GM23338 (cell line): ENCODE measurements at regions not wholly inside any gene's neighbourhood (a gene's known extent, or its start where the extent isn't known, plus 50 kb on each side); places are given as distances from the start of the nearest gene placed in this dataset.

Experiments
- ATAC-seq: fragments of 200-7000 bp; cut with Tn5 transposase; 3 replicates; pipeline ENCODE4 v1.9.1; 2020
- DNase-seq: peaks from one replicate; pipeline ENCODE4 v3.0.0-alpha.2; 2015; ENCODE audit warnings: low spot score
- H2AFZ ChIP-seq: fragments of 200-600 bp; sonication (generic); 2 replicates; pipeline ENCODE4 v1.8.0; 2016; ENCODE audit warnings: antibody characterized with exemption, mild to moderate bottlenecking, moderate library complexity
- H3F3A ChIP-seq: fragments of 200-600 bp; sonication (generic); replicated peaks from 2 replicates; pipeline ENCODE4 v1.8.0; 2017; ENCODE audit warnings: antibody characterized with exemption, mixed run types, low read depth
- H3K27ac ChIP-seq: fragments of 200-600 bp; sonication (generic); 2 replicates; pipeline ENCODE4 v1.6.1; 2016; ENCODE audit warnings: low read depth
- H3K27me3 ChIP-seq: fragments of 200-600 bp; sonication (generic); 2 replicates; pipeline ENCODE4 v1.8.0; 2016; ENCODE audit warnings: mild to moderate bottlenecking, mixed run types, moderate library complexity; ENCODE audit not compliant: insufficient read depth
- H3K36me3 ChIP-seq: fragments of 200-600 bp; sonication (generic); 2 replicates; pipeline ENCODE4 v1.8.0; 2016; ENCODE audit warnings: mild to moderate bottlenecking; ENCODE audit not compliant: insufficient read depth
- H3K4me1 ChIP-seq: fragments of 200-600 bp; sonication (generic); 2 replicates; pipeline ENCODE4 v1.8.0; 2016; ENCODE audit warnings: mild to moderate bottlenecking, moderate library complexity; ENCODE audit not compliant: insufficient read depth
- H3K4me2 ChIP-seq: fragments of 200-600 bp; sonication (generic); 2 replicates; pipeline ENCODE4 v1.7.1; 2017; ENCODE audit warnings: mixed run types
- H3K4me3 ChIP-seq: fragments of 200-600 bp; sonication (generic); 2 replicates; pipeline ENCODE4 v1.6.1; 2016; ENCODE audit warnings: mixed run types
- H3K79me2 ChIP-seq: fragments of 200-600 bp; sonication (generic); replicated peaks from 2 replicates; pipeline ENCODE4 v1.8.0; 2017; ENCODE audit warnings: mild to moderate bottlenecking; ENCODE audit not compliant: insufficient read depth
- H3K9me2 ChIP-seq: fragments of 200-600 bp; sonication (generic); 2 replicates; pipeline ENCODE4 v1.8.0; 2017; ENCODE audit not compliant: insufficient read depth
- H4K20me1 ChIP-seq: fragments of 200-600 bp; sonication (generic); replicated peaks from 2 replicates; pipeline ENCODE4 v1.8.0; 2017; ENCODE audit warnings: mild to moderate bottlenecking; ENCODE audit not compliant: insufficient read depth
- H3K27ac Mint-ChIP-seq: 2 replicates; pipeline ENCODE4 v1.8.0; 2020; ENCODE audit warnings: inconsistent platforms, mild to moderate bottlenecking, moderate library complexity, mixed read lengths
- H3K27me3 Mint-ChIP-seq: 3 replicates; pipeline ENCODE4 v1.8.0; 2022; ENCODE audit warnings: low read depth, mild to moderate bottlenecking, moderate library complexity, mixed read lengths, inconsistent platforms; ENCODE audit not compliant: insufficient read depth, poor library complexity
- H3K36me3 Mint-ChIP-seq: 3 replicates; pipeline ENCODE4 v1.8.0; 2021; ENCODE audit warnings: low read depth, mild to moderate bottlenecking, inconsistent platforms, moderate library complexity, mixed read lengths
- H3K4me1 Mint-ChIP-seq: 3 replicates; pipeline ENCODE4 v1.8.0; 2020; ENCODE audit warnings: mild to moderate bottlenecking, inconsistent platforms, mixed read lengths
- H3K4me3 Mint-ChIP-seq: 3 replicates; pipeline ENCODE4 v1.8.0; 2021; ENCODE audit warnings: moderate library complexity, mild to moderate bottlenecking, inconsistent platforms, mixed read lengths
- H3K9me3 Mint-ChIP-seq: 3 replicates; pipeline ENCODE4 v1.8.0; 2020; ENCODE audit warnings: moderate library complexity, mild to moderate bottlenecking, inconsistent platforms, mixed read lengths
- CREB1 ChIP-seq: fragments of 250-450 bp; sonication (Bioruptor Pico); IDR thresholded peaks from 2 replicates; pipeline ENCODE4 v1.5.0; 2020; ENCODE audit warnings: low read depth, mild to moderate bottlenecking, moderate library complexity
- EZH2 ChIP-seq: fragments of 200-600 bp; sonication (generic); IDR thresholded peaks from one replicate; pipeline ENCODE4 v1.8.0; 2017; ENCODE audit warnings: antibody characterized with exemption, mild to moderate bottlenecking, low read depth; ENCODE audit not compliant: unreplicated experiment
- POLR2AphosphoS5 ChIP-seq: IDR thresholded peaks from 2 replicates; pipeline ENCODE4 v1.6.1; 2016; ENCODE audit warnings: antibody characterized with exemption, low read depth
- ZNF114 ChIP-seq: fragments of 250-450 bp; sonication (Bioruptor Pico); IDR thresholded peaks from 2 replicates; pipeline ENCODE4 v1.5.0; 2020; ENCODE audit warnings: mild to moderate bottlenecking, moderate library complexity
- ZNF331 ChIP-seq: fragments of 250-450 bp; sonication (Bioruptor Pico); IDR thresholded peaks from 2 replicates; pipeline ENCODE4 v1.5.0; 2020; ENCODE audit warnings: low read depth, mild to moderate bottlenecking, moderate library complexity
- ZNF462 ChIP-seq: fragments of 250-450 bp; sonication (Bioruptor Pico); IDR thresholded peaks from 2 replicates; pipeline ENCODE4 v1.5.0; 2020; ENCODE audit warnings: mild to moderate bottlenecking, moderate library complexity
- TF ChIP-seq, protein P1 (sequence below), 2 experiments: fragments of 200-600 bp in 1 of 2; sonication (generic) in 1 of 2; conservative IDR thresholded peaks; 2 replicates each; pipeline versions ENCODE4 v1.5.1 to v1.6.1; 2016 to 2017; ENCODE audit warnings: antibody characterized with exemption in 2 of 2, low read depth in 2 of 2, mild to moderate bottlenecking in 2 of 2, moderate library complexity in 1 of 2

GRCh38 chr6:94177429-94177828, 758.1 kb upstream of the EPHA7 start:
- Mint-ChIP-seq H3K27ac (no peak overlapping the region), H3K36me3 (no peaks in the 10 kb centered on the region), H3K4me3 (no peak overlapping the region), H3K9me3 (no peaks in the 10 kb centered on the region), H3K27me3 (no peaks in the 10 kb centered on the region), H3K4me1 (peaks cover 10% of the 10 kb centered on the region)
- Histone ChIP-seq H4K20me1 (no peaks in the 10 kb centered on the region), H3K36me3 (no peaks in the 10 kb centered on the region), H3K4me3 (no peak overlapping the region), H2AFZ (peak overlapping the region; percentile 97), H3K4me2 (no peak overlapping the region), H3K4me1 (peaks cover 13% of the 10 kb centered on the region), H3K27me3 (no peaks in the 10 kb centered on the region), H3K9me2 (no peaks in the 10 kb centered on the region), H3K27ac (no peak overlapping the region), H3K79me2 (no peaks in the 10 kb centered on the region), H3F3A (no peaks in the 10 kb centered on the region)
- TF ChIP-seq ZNF462 (CRISPR knock-in tag) (0 out of 2 replicates have a peak, but pooled peaks have one; percentile 27), EZH2 (no peak)
- DNase-seq (peak; percentile 29), ATAC-seq (peak; percentile 77)

GRCh38 chr6:94175465-94175864, 756.1 kb upstream of the EPHA7 start:
- H3K4me3 Mint-ChIP-seq: no peak overlapping the region
- no peaks in the 10 kb centered on the region for H3K36me3 Mint-ChIP-seq
- no peak overlapping the region for H3K27ac Mint-ChIP-seq
- TF ChIP-seq ZNF114 (no peak), POLR2AphosphoS5 (no peak), CREB1 (CRISPR knock-in tag) (no peak), ZNF331 (CRISPR knock-in tag) (no peak), EZH2 (no peak)
- TF ChIP-seq, protein P1, sequence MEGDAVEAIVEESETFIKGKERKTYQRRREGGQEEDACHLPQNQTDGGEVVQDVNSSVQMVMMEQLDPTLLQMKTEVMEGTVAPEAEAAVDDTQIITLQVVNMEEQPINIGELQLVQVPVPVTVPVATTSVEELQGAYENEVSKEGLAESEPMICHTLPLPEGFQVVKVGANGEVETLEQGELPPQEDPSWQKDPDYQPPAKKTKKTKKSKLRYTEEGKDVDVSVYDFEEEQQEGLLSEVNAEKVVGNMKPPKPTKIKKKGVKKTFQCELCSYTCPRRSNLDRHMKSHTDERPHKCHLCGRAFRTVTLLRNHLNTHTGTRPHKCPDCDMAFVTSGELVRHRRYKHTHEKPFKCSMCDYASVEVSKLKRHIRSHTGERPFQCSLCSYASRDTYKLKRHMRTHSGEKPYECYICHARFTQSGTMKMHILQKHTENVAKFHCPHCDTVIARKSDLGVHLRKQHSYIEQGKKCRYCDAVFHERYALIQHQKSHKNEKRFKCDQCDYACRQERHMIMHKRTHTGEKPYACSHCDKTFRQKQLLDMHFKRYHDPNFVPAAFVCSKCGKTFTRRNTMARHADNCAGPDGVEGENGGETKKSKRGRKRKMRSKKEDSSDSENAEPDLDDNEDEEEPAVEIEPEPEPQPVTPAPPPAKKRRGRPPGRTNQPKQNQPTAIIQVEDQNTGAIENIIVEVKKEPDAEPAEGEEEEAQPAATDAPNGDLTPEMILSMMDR (conservative IDR thresholded peaks at IDR 0.05; ENCODE audit: low read depth in 2 of 2): no peak

More at GRCh38 chr6:94175465-94175864, 756.1 kb upstream of the EPHA7 start:
- Histone ChIP-seq H3K4me1 (peaks cover 13% of the 10 kb centered on the region), H3K79me2 (no peaks in the 10 kb centered on the region), H4K20me1 (no peaks in the 10 kb centered on the region), H3K27me3 (no peaks in the 10 kb centered on the region), H3K36me3 (no peaks in the 10 kb centered on the region), H2AFZ (no peak overlapping the region), H3K27ac (no peak overlapping the region), H3K4me3 (no peak overlapping the region), H3K9me2 (no peaks in the 10 kb centered on the region), H3K4me2 (no peak overlapping the region), H3F3A (no peaks in the 10 kb centered on the region)
- ATAC-seq (no peak), DNase-seq (no peak)
- Mint-ChIP-seq H3K9me3 (no peaks in the 10 kb centered on the region; the same call in 2 of the 3 replicates), H3K27me3 (no peaks in the 10 kb centered on the region), H3K4me1 (peaks cover 10% of the 10 kb centered on the region)
